ENCODE measurements at regions not wholly inside any gene's neighbourhood (a gene's known extent, or its start where the extent isn't known, plus 50 kb on each side); places are given as distances from the start of the nearest gene placed in this dataset.

DNA sequence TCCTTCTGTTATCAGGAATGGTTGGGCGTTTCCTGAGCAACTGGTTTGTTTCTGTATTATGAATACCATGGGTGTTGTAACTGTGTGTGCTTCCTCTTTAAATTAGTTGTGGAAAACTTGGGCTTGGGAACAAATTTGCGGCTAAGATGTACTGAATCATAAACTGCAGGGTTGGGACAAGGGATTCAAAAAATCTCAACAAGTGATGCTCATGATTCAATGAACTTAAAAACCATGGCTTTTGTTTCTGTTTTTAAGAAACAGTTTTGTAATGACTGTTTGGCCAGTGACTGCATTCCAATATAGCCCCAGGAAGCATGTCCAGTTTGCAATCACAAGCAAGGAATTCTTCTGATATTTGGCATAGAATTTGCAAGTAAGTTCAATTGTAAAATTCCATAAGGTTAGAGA, 657.5 kb upstream of the WWC1 start:
- WGBS = 42% methylated on average over 2 of the region's 2 CpGs
- Histone ChIP-seq H3K27ac (ENCODE audit: low read depth) (no peak overlapping the region), H3K4me1 (ENCODE audit: insufficient read depth) (no peaks in the 10 kb centered on the region), H3K4me3 (ENCODE audit: low read depth, low read length) (no peak overlapping the region), H3K36me3 (ENCODE audit: insufficient read depth) (no peaks in the 10 kb centered on the region)
- no peak for DNase-seq (ENCODE audit: extremely low spot score)

DNA sequence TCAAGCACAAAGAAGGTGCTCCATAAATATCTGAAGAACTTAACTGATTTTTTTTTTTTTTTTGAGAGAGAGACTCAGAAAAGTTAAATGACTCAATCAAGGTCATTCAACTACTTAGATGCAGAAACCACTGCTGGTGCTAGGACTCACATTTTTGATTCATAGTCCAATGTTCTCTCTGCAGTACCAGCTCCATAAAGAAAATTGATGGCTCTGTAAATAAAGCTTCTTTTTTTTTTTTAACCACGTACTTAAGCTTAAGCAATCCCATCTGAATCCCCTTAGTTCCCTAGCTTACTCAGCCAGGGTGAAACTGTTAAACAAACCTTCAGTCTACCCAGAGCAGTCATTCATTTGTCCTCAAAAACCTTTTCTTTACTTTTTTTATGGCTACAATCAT, 657.0 kb upstream of the WWC1 start:
- no peak for DNase-seq (ENCODE audit: extremely low spot score)
- 24% methylated on average over 1 of the region's 1 CpG for WGBS
- Histone ChIP-seq H3K27ac (ENCODE audit: low read depth) (no peak overlapping the region), H3K4me3 (ENCODE audit: low read depth, low read length) (no peak overlapping the region), H3K36me3 (ENCODE audit: insufficient read depth) (no peaks in the 10 kb centered on the region), H3K4me1 (ENCODE audit: insufficient read depth) (no peaks in the 10 kb centered on the region)

DNA sequence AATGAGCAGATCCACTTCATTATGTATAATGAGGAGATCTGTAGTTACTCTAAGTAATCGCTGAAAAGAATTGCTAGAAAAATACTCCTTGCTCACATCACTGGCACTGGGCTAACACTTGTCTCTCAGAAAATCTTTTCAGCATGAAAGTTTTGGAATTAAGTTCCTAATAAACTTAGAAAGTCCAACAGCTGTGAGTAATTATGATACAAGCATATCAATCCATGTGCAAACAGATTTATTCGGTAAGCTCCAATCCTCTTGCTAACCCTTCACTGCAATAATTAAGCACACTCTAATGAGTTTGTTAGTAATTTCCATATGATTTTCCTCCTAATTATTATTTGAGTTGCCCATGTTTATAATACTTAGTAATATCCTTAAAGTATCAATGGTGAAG, 652.6 kb upstream of the WWC1 start:
- no peak for DNase-seq (ENCODE audit: extremely low spot score)
- Histone ChIP-seq H3K36me3 (ENCODE audit: insufficient read depth) (no peaks in the 10 kb centered on the region), H3K4me1 (ENCODE audit: insufficient read depth) (no peaks in the 10 kb centered on the region), H3K4me3 (ENCODE audit: low read depth, low read length) (no peak overlapping the region), H3K27ac (ENCODE audit: low read depth) (no peak overlapping the region)
- WGBS = 54% methylated on average over 2 of the region's 2 CpGs

DNA sequence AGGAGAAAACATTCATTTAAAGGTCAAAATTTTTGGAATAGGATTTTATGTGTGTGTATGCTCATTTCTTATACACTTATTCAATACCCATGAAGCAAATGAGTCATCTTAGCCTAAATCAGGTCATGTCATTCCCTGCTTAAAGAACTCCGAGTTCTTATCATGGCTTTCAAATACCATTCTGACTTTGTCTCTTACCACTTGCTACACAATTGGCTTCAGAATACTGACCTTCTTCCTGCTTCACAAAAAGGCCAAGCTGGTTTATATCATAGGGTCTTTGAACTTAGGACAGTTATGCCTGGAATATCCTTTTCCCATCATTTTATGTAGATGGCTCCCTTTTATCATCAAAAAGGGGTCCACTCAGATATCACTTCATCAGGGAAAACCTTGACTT, 652.2 kb upstream of the WWC1 start:
- H3K27ac ChIP-seq (ENCODE audit: low read depth) = no peak overlapping the region
- H3K36me3 ChIP-seq (ENCODE audit: insufficient read depth) = no peaks in the 10 kb centered on the region
- no peak for DNase-seq (ENCODE audit: extremely low spot score)
- WGBS = 25% methylated on average over 1 of the region's 1 CpG
- H3K4me3 ChIP-seq (ENCODE audit: low read depth, low read length) = no peak overlapping the region
- H3K4me1 ChIP-seq (ENCODE audit: insufficient read depth) = no peaks in the 10 kb centered on the region

DNA sequence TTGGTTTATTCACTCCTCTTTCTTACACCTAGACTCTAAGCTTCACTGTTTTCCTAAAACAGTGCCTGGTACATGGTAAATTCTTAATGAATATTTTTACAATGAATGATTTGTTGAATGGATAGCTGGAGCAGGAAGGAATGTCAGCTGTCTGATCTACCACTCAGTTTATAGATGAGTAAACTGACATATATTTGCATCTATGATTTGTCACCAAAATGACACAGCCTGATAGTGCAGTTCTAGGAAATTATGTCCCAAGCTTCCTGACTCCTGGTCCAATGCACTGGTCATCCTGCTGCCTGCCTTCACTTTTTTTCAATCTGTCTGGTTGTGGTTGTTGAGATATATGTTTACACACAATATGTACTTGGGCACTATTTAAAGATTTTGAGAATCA, 651.7 kb upstream of the WWC1 start:
- no peak overlapping the region for H3K27ac ChIP-seq (ENCODE audit: low read depth)
- DNase-seq (ENCODE audit: extremely low spot score) = no peak
- no peaks in the 10 kb centered on the region for H3K4me1 ChIP-seq (ENCODE audit: insufficient read depth)
- H3K36me3 ChIP-seq (ENCODE audit: insufficient read depth) = no peaks in the 10 kb centered on the region
- H3K4me3 ChIP-seq (ENCODE audit: low read depth, low read length) = no peak overlapping the region

DNA sequence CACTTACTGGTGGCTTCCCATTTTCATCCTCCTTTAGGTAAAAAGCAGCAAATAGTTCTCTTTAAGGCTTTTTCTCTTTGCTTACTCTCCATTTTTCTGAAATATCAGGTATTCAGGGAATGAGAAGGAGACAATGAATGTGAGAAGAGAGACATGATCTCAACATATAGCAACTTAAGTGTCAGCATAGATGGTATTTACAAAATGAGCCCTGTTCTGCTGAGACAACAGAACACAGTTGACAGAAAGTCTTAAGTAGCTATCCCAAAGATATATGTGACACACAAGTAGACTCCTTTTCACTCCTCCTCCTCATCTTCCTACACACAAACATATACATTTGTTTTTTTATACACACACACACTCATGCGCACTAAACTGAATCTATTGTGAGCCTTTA, 649.3 kb upstream of the WWC1 start:
- WGBS = 98% methylated on average over 1 of the region's 1 CpG
- H3K4me3 ChIP-seq (ENCODE audit: low read depth, low read length) = no peak overlapping the region

DNA sequence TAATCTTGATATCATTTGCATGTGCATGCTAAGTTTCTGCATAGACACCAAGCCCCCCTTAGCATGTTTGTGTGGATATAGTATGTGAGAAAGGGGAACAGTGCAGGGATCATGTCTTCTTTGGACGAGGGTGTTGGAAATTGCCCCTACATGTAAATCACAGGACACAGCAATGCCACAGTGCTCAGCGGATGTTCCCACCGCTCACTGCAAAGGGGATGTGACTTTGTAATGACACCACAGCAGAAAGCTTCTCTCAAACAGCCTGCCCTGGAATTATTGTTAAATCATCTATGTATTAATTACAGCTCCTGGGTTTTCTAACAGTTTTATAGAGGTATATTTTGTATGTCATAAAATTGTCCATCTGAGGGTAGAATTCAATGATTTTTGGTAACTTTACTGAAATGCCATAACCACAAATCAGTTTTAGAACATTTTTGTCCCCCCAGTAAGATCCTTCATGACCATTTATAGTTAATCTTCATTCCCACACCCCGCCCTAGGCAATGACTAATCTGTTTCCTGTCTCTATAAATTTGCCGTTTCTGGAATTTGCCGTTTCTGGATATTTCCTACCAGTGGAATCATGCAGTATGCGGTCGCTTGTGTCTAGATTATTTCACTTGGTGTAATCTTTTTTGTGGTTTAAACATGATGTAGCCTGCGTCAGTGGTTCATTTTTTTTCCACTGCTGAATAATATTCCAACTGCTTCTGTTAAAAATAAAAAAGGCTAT, 648.5 kb upstream of the WWC1 start:
- Histone ChIP-seq H3K36me3 (ENCODE audit: insufficient read depth) (no peaks in the 10 kb centered on the region), H3K27ac (ENCODE audit: low read depth) (no peak overlapping the region), H3K4me3 (ENCODE audit: low read depth, low read length) (no peak overlapping the region), H3K4me1 (ENCODE audit: insufficient read depth) (no peaks in the 10 kb centered on the region)
- no peak for DNase-seq (ENCODE audit: extremely low spot score)
- 41% methylated on average over 9 of the region's 9 CpGs for WGBS

More for the DNA sequence above, 649.3 kb upstream of the WWC1 start:
- H3K36me3 ChIP-seq (ENCODE audit: insufficient read depth) = no peaks in the 10 kb centered on the region
- no peak for DNase-seq (ENCODE audit: extremely low spot score)
- H3K4me1 ChIP-seq (ENCODE audit: insufficient read depth) = no peaks in the 10 kb centered on the region
- no peak overlapping the region for H3K27ac ChIP-seq (ENCODE audit: low read depth)

DNA sequence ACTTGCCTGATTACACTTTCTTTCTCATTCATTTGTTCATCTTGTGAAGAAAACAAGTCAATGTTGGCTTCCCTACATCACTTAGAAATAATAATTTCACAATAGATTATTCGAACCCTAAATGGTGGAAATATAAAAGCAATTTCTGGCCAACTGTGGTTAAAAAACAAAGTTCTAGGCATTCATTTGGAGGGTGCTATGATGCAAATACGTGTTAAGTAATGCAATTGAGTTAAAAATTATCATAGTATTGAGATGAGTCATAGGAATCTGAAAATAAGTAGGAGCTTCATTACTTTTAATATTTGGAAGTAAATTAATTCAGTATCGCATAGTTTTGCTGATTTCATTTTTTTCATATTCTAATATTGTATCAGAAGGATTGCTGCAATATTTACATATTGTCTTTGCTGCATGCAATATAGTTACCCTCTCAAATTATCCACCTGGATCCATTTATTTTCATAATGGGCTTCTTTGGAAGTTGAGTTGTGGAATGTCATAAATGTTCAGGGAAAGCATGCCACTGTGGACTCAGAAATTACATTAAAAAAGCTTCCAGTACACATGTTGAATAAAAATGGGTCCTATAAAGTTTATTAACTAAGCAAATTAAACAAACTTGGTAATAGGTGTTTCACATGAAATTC, 647.7 kb upstream of the WWC1 start:
- H3K27ac ChIP-seq (ENCODE audit: low read depth) = no peak overlapping the region
- H3K4me1 ChIP-seq (ENCODE audit: insufficient read depth) = no peaks in the 10 kb centered on the region
- no peak overlapping the region for H3K4me3 ChIP-seq (ENCODE audit: low read depth, low read length)
- 84% methylated on average over 3 of the region's 3 CpGs for WGBS
- H3K36me3 ChIP-seq (ENCODE audit: insufficient read depth) = no peaks in the 10 kb centered on the region
- DNase-seq (ENCODE audit: extremely low spot score) = no peak

DNA sequence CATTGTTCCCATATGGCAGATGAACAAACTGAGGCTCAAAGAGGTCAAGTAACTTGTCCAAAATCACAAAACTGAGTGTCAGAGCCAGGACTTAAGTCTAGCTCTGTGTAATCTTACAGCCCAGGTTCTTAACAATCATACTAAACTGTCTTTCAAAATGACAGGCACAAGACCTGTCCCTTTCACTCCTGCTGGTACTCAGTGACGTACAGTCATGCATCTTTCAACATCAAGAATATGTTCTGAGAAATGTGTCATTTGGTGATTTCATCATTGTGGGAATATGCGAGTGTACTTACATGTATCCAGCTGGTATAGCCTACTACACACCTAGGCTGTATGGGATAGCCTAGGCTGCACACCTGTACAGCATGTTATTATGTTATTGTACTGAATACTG, 646.8 kb upstream of the WWC1 start:
- no peak overlapping the region for H3K4me3 ChIP-seq (ENCODE audit: low read depth, low read length)
- no peak overlapping the region for H3K27ac ChIP-seq (ENCODE audit: low read depth)
- no peaks in the 10 kb centered on the region for H3K36me3 ChIP-seq (ENCODE audit: insufficient read depth)
- H3K4me1 ChIP-seq (ENCODE audit: insufficient read depth) = no peaks in the 10 kb centered on the region
- DNase-seq (ENCODE audit: extremely low spot score) = no peak
- WGBS = 90% methylated on average over 2 of the region's 2 CpGs

DNA sequence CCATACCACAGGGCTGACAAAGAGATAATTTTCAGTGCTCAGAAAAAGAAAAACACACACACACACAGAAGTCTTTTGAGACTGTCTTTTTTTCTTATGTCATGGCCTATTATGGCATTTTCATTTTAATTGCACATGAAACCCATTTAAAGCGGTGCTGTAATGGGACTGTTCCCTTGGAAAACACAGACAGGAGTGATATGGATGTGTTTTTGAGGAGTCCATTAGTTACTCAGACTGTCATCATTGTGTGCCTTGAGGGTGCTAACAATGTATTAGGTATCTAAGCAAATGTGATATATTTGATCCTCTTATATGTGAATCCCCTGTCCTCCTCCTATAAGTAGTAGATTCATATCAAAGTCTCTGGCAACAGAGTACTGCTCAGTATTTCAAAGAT, 642.0 kb upstream of the WWC1 start:
- 97% methylated on average over 1 of the region's 1 CpG for WGBS
- Histone ChIP-seq H3K27ac (ENCODE audit: low read depth) (no peak overlapping the region), H3K4me1 (ENCODE audit: insufficient read depth) (no peaks in the 10 kb centered on the region), H3K4me3 (ENCODE audit: low read depth, low read length) (no peak overlapping the region), H3K36me3 (ENCODE audit: insufficient read depth) (no peaks in the 10 kb centered on the region)
- no peak for DNase-seq (ENCODE audit: extremely low spot score)

DNA sequence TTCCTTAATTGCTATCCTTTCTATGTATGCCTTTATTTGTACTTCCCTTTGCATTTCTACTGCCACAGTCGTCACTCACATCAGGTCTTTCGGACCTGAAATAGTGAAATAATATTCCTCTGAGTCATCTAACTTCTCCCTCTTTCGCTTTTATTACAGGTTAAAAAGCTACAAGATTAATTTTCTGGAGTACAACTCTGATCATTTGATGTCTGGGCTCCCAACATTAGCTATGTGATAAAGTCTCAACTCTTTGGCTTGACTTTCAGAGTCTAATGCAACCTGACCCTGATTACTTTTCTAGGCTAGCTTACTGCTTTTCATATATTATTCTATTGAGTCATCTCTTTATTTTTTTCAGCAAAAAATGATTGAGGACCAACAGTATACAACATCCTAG, 638.8 kb upstream of the WWC1 start:
- WGBS = 78% methylated on average over 3 of the region's 3 CpGs
- no peak for DNase-seq (ENCODE audit: extremely low spot score)
- Histone ChIP-seq H3K4me1 (ENCODE audit: insufficient read depth) (no peaks in the 10 kb centered on the region), H3K27ac (ENCODE audit: low read depth) (no peak overlapping the region), H3K36me3 (ENCODE audit: insufficient read depth) (no peaks in the 10 kb centered on the region), H3K4me3 (ENCODE audit: low read depth, low read length) (no peak overlapping the region)

DNA sequence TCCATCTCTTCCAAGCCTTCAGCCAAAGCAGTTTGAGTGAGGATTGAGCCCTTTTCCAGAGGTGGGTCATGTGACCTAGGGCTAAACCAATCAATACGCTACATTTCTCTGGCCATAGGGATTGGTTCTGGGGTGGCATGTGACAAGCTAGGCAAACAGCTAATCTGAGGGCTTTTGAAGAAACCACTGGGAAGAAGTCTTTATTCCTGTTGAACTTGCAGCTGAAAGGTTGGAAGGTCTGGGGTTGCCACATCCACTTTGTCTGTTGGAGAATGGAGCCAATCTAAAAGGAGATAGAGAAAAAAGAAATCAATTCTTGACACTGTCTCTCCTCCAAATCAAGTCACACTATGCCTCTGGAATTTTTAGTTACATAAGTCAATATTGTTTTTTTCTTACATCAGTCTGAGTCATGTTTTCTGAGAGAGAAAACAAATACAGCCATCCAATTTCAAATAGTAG, 637.8 kb upstream of the WWC1 start:
- WGBS = 94% methylated on average over 1 of the region's 1 CpG
- DNase-seq (ENCODE audit: extremely low spot score) = no peak
- no peak overlapping the region for H3K4me3 ChIP-seq (ENCODE audit: low read depth, low read length)
- H3K27ac ChIP-seq (ENCODE audit: low read depth) = no peak overlapping the region
- no peaks in the 10 kb centered on the region for H3K4me1 ChIP-seq (ENCODE audit: insufficient read depth)
- no peaks in the 10 kb centered on the region for H3K36me3 ChIP-seq (ENCODE audit: insufficient read depth)

DNA sequence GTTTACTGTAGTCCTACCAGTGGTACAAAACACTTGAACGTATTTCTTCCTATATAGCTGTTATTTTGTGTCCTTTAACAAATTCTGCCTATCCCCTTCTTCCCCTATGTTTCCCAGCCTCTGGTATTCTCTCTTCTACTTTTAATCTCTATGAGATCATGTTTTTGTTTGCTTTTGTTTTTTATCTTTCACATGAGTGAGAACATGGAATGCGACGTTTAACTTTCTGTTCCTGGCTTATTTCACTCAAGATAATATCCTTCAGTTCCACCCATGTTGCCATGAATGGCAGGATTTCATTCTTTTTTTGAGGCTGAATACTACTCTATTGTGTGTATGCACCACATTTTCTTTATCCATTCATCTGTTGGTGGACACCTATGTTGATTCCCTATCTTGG, 634.4 kb upstream of the WWC1 start:
- WGBS = 69% methylated on average over 3 of the region's 3 CpGs
- no peak overlapping the region for H3K27ac ChIP-seq (ENCODE audit: low read depth)
- no peak for DNase-seq (ENCODE audit: extremely low spot score)
- H3K4me1 ChIP-seq (ENCODE audit: insufficient read depth) = no peaks in the 10 kb centered on the region
- no peak overlapping the region for H3K4me3 ChIP-seq (ENCODE audit: low read depth, low read length)
- no peaks in the 10 kb centered on the region for H3K36me3 ChIP-seq (ENCODE audit: insufficient read depth)

DNA sequence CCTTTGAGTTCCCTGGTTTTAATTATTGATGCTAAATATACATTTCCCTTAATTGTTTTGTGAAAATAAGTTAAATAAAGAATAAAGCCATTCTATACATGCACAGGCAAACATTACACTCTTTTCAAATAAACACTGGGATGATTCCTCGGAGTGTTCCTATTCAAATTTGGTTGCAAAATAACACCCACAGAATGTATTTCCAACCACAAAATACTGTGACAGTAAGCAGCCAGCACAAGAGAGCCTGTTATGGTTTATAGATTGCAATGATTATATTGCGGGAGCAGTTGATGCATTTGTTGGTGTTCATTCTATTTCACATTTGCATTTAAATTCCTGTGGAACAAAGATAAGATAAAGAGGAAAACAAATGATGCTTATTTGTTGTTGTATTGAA, 632.6 kb upstream of the WWC1 start:
- no peak overlapping the region for H3K27ac ChIP-seq (ENCODE audit: low read depth)
- WGBS = 60% methylated on average over 2 of the region's 2 CpGs
- H3K36me3 ChIP-seq (ENCODE audit: insufficient read depth) = no peaks in the 10 kb centered on the region
- no peak overlapping the region for H3K4me3 ChIP-seq (ENCODE audit: low read depth, low read length)
- no peaks in the 10 kb centered on the region for H3K4me1 ChIP-seq (ENCODE audit: insufficient read depth)
- no peak for DNase-seq (ENCODE audit: extremely low spot score)
